PC-9 (cell line): ENCODE measurements at regions not wholly inside any gene's neighbourhood (a gene's known extent, or its start where the extent isn't known, plus 50 kb on each side); places are given as distances from the start of the nearest gene placed in this dataset.

Source experiments
- BruUV-seq: library from RNA; stranded (reverse); fragments of 400-500 nt; replicated peaks from 2 replicates; lab custom pipeline; 2021; lab: Mats Ljungman, UMichigan
- CTCF ChIA-PET: fragments of 300-600 bp; sonication (Branson Sonifier 250); formaldehyde crosslinking; loops from one replicate; lab custom pipeline; 2022; ENCODE audit warnings: antibody characterized with exemption; lab: Charles Lee
- POLR2A ChIA-PET: fragments of 300-600 bp; sonication (Branson Sonifier 250); formaldehyde crosslinking; loops from one replicate; lab custom pipeline; 2022; ENCODE audit warnings: antibody characterized with exemption; ENCODE audit not compliant: unreplicated experiment; lab: Charles Lee
- DNase-seq, 2 experiments: peaks; one replicate each; pipeline versions ENCODE4 v3.0.0 to v3.0.0-alpha.2; 2015 to 2022; ENCODE audit warnings: mixed read lengths in 1 of 2
- H2AFZ ChIP-seq: fragments of 200-600 bp; sonication (generic); 2 replicates; pipeline ENCODE4 v1.8.1; 2017; ENCODE audit warnings: antibody characterized with exemption
- H3F3A ChIP-seq: fragments of 200-600 bp; sonication (generic); 2 replicates; pipeline ENCODE4 v1.8.1; 2017; ENCODE audit warnings: antibody characterized with exemption, mild to moderate bottlenecking, low read depth; ENCODE audit not compliant: insufficient read depth
- H3K27ac ChIP-seq: fragments of 200-600 bp; sonication (generic); 2 replicates; pipeline ENCODE4 v1.6.1; 2016; ENCODE audit warnings: mixed run types
- H3K27me3 ChIP-seq: fragments of 200-600 bp; sonication (generic); 2 replicates; pipeline ENCODE4 v1.6.1; 2016; ENCODE audit warnings: low read depth, mixed run types; ENCODE audit not compliant: insufficient read depth
- H3K36me3 ChIP-seq: fragments of 200-600 bp; sonication (generic); 2 replicates; pipeline ENCODE4 v1.6.1; 2016; ENCODE audit warnings: low read depth, mixed run types
- H3K4me1 ChIP-seq: fragments of 200-600 bp; sonication (generic); replicated peaks from 2 replicates; pipeline ENCODE4 v1.6.1; 2016; ENCODE audit warnings: mixed run types; ENCODE audit not compliant: insufficient read depth
- H3K4me2 ChIP-seq: fragments of 200-600 bp; sonication (generic); 2 replicates; pipeline ENCODE4 v1.6.1; 2017; ENCODE audit warnings: mixed run types
- H3K4me3 ChIP-seq: fragments of 200-600 bp; sonication (generic); 2 replicates; pipeline ENCODE4 v1.6.1; 2016; ENCODE audit warnings: mixed run types
- H3K79me2 ChIP-seq: fragments of 200-600 bp; sonication (generic); 2 replicates; pipeline ENCODE4 v1.6.1; 2017; ENCODE audit warnings: low read depth, mixed run types
- H3K9me2 ChIP-seq: fragments of 200-600 bp; sonication (generic); 2 replicates; pipeline ENCODE4 v1.8.1; 2017; ENCODE audit warnings: mild to moderate bottlenecking; ENCODE audit not compliant: insufficient read depth
- H3K9me3 ChIP-seq: fragments of 200-600 bp; sonication (generic); 2 replicates; pipeline ENCODE4 v1.8.1; 2016; ENCODE audit warnings: low read depth; ENCODE audit not compliant: insufficient read depth
- H4K20me1 ChIP-seq: fragments of 200-600 bp; sonication (generic); 2 replicates; pipeline ENCODE4 v1.8.1; 2017; ENCODE audit not compliant: insufficient read depth
- EZH2 ChIP-seq: fragments of 200-600 bp; sonication (generic); IDR thresholded peaks from 2 replicates; pipeline ENCODE4 v1.8.0; 2017; ENCODE audit warnings: antibody characterized with exemption, low read depth
- intact Hi-C: fragments of 100-400 bp; cut with micrococcal nuclease; formaldehyde crosslinking; loops from one replicate; pipeline ENCODE4 v1.10.0; 2022; ENCODE audit not compliant: unreplicated experiment
- TF ChIP-seq, protein P1 (sequence below): fragments of 200-600 bp; sonication (generic); conservative IDR thresholded peaks from 2 replicates; pipeline ENCODE4 v1.6.1; 2017; ENCODE audit warnings: mixed run types, antibody characterized with exemption, mild to moderate bottlenecking, moderate library complexity

DNA sequence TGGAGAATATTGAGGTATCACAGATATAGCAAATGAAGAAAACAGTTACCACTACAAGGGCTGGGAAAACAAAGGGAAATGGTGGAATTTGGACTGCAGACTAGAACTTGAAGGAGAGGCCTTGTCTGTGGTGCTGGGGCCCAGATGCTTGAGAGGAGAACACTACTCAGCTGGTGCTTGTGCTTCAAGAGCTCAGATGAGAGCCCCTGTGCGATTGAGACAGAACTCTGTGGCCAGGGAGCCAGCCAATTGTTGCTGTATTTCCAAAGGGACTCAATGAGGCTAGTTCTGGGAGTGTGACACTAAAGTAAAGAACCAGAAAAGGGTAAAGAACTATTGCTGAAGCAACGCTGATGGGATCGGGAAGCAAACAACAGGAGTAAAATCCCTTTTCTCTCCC lies 406.5 kb upstream of the SEMA3D start:
- H3K9me3 ChIP-seq: no peaks in the 10 kb centered on the region
- no peak overlapping the region for H3K27ac ChIP-seq
- POLR2A ChIA-PET: no interaction called here
- no peak overlapping the region for H2AFZ ChIP-seq
- no peak overlapping the region for H3K4me2 ChIP-seq
- H3K27me3 ChIP-seq: no peaks in the 10 kb centered on the region
- no peaks in the 10 kb centered on the region for H3K79me2 ChIP-seq
- no TSS peak for BruUV-seq
- no peaks in the 10 kb centered on the region for H4K20me1 ChIP-seq
- no peaks in the 10 kb centered on the region for H3F3A ChIP-seq
- CTCF ChIA-PET: no interaction called here
- H3K4me1 ChIP-seq: no peaks in the 10 kb centered on the region
- no peak for DNase-seq
- TF ChIP-seq, protein P1, sequence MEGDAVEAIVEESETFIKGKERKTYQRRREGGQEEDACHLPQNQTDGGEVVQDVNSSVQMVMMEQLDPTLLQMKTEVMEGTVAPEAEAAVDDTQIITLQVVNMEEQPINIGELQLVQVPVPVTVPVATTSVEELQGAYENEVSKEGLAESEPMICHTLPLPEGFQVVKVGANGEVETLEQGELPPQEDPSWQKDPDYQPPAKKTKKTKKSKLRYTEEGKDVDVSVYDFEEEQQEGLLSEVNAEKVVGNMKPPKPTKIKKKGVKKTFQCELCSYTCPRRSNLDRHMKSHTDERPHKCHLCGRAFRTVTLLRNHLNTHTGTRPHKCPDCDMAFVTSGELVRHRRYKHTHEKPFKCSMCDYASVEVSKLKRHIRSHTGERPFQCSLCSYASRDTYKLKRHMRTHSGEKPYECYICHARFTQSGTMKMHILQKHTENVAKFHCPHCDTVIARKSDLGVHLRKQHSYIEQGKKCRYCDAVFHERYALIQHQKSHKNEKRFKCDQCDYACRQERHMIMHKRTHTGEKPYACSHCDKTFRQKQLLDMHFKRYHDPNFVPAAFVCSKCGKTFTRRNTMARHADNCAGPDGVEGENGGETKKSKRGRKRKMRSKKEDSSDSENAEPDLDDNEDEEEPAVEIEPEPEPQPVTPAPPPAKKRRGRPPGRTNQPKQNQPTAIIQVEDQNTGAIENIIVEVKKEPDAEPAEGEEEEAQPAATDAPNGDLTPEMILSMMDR: no peak
- TF ChIP-seq EZH2: no peak
- H3K9me2 ChIP-seq: no peaks in the 10 kb centered on the region
- intact Hi-C loops: no loop called here
- H3K36me3 ChIP-seq: no peaks in the 10 kb centered on the region
- H3K4me3 ChIP-seq: no peak overlapping the region

- H3F3A ChIP-seq: no peaks in the 10 kb centered on the region
- no TSS peak for BruUV-seq
- H3K4me2 ChIP-seq: no peak overlapping the region
- intact Hi-C loops: no loop called here
- no peak for DNase-seq
- H3K4me3 ChIP-seq: no peak overlapping the region
- H3K36me3 ChIP-seq: no peaks in the 10 kb centered on the region
- H3K27ac ChIP-seq: no peak overlapping the region
- no peaks in the 10 kb centered on the region for H4K20me1 ChIP-seq
- POLR2A ChIA-PET: no interaction called here
- TF ChIP-seq EZH2: no peak
- TF ChIP-seq, protein P1: no peak
- CTCF ChIA-PET: no interaction called here
- no peaks in the 10 kb centered on the region for H3K79me2 ChIP-seq
- H3K9me3 ChIP-seq: no peaks in the 10 kb centered on the region
- H2AFZ ChIP-seq: no peak overlapping the region
- no peaks in the 10 kb centered on the region for H3K9me2 ChIP-seq
- H3K4me1 ChIP-seq: no peaks in the 10 kb centered on the region
- H3K27me3 ChIP-seq: no peaks in the 10 kb centered on the region
These were observed 400.9 kb upstream of the SEMA3D start for GRCh38 chr7:85587785-85588184.

- ChIA-PET POLR2A (no interaction called here), CTCF (no interaction called here)
- Histone ChIP-seq H3K4me3 (no peak overlapping the region), H3K79me2 (no peaks in the 10 kb centered on the region), H3K36me3 (no peaks in the 10 kb centered on the region), H3K4me1 (no peaks in the 10 kb centered on the region), H3F3A (no peaks in the 10 kb centered on the region), H3K9me3 (no peaks in the 10 kb centered on the region), H2AFZ (no peak overlapping the region), H3K27me3 (no peaks in the 10 kb centered on the region), H3K27ac (no peak overlapping the region), H3K4me2 (no peak overlapping the region), H4K20me1 (no peaks in the 10 kb centered on the region), H3K9me2 (peaks cover 5% of the 10 kb centered on the region; the same call in 1 of the 2 replicates)
- no TSS peak for BruUV-seq
- intact Hi-C loops: no loop called here
- no peak for DNase-seq
- TF ChIP-seq, protein P1: no peak
- TF ChIP-seq EZH2: no peak
These were observed 399.2 kb upstream of the SEMA3D start for GRCh38 chr7:85586091-85586490.
